ENCODE measurements at regions not wholly inside any gene's neighbourhood (a gene's known extent, or its start where the extent isn't known, plus 50 kb on each side); places are given as distances from the start of the nearest gene placed in this dataset.

DNA sequence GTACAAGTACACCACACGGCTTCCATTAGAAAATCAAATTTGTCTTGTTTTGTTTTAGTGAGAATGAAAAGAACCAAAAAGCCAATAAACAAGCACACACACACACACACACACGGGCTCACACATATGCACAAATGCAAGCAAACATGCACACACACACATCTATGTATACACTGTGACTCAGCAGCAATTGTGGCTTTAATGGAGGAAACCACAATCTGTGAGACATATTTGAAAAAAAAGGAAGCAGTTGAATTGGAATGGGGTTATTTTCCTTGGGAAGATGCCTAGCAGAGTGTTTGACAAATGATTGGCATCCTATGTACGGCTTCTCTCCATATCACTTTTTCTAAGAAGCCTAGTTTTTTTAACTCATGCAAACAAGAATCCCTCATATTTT, 201.1 kb upstream of the ARRDC4 start:
- no peak overlapping the region for H3K4me3 ChIP-seq (ENCODE audit: low read depth, low read length, poor library complexity, severe bottlenecking)
- intact Hi-C loops (cut with micrococcal nuclease; ENCODE audit: unreplicated experiment), result no loop called here
- no peaks in the 10 kb centered on the region for H3K9me2 ChIP-seq (ENCODE audit: insufficient read depth, low read length)
- no peak overlapping the region for H3K27ac ChIP-seq (ENCODE audit: low read depth, low read length, poor library complexity, severe bottlenecking)
- no peaks in the 10 kb centered on the region for H3K36me3 ChIP-seq (ENCODE audit: insufficient read depth, low read length)
- no peak for DNase-seq (ENCODE audit: low spot score)
- ChIA-PET CTCF (ENCODE audit: unreplicated experiment) (no interaction called here), POLR2A (no interaction called here)
- TF ChIP-seq, protein P1, sequence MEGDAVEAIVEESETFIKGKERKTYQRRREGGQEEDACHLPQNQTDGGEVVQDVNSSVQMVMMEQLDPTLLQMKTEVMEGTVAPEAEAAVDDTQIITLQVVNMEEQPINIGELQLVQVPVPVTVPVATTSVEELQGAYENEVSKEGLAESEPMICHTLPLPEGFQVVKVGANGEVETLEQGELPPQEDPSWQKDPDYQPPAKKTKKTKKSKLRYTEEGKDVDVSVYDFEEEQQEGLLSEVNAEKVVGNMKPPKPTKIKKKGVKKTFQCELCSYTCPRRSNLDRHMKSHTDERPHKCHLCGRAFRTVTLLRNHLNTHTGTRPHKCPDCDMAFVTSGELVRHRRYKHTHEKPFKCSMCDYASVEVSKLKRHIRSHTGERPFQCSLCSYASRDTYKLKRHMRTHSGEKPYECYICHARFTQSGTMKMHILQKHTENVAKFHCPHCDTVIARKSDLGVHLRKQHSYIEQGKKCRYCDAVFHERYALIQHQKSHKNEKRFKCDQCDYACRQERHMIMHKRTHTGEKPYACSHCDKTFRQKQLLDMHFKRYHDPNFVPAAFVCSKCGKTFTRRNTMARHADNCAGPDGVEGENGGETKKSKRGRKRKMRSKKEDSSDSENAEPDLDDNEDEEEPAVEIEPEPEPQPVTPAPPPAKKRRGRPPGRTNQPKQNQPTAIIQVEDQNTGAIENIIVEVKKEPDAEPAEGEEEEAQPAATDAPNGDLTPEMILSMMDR (conservative IDR thresholded peaks at IDR 0.05; ENCODE audit: low read length), result no peak
- no peak for TF ChIP-seq EZH2phosphoT487 (IDR thresholded peaks at IDR 0.05; ENCODE audit: borderline replicate concordance, low read depth, low read length)
- H3K9me3 ChIP-seq (ENCODE audit: low read length), result no peaks in the 10 kb centered on the region
- BruUV-seq (replicated peaks), result no TSS peak
- H3K79me2 ChIP-seq (ENCODE audit: insufficient read depth, low read depth, low read length), result no peaks in the 10 kb centered on the region
- no peak overlapping the region for H2AFZ ChIP-seq (ENCODE audit: low read length)
- no peaks in the 10 kb centered on the region for H4K20me1 ChIP-seq (ENCODE audit: insufficient read depth, low read length)
- no peak overlapping the region for H3K4me2 ChIP-seq (ENCODE audit: low read length)
- no peaks in the 10 kb centered on the region for H3K4me1 ChIP-seq (ENCODE audit: insufficient read depth, low read length, poor library complexity, severe bottlenecking)

DNA sequence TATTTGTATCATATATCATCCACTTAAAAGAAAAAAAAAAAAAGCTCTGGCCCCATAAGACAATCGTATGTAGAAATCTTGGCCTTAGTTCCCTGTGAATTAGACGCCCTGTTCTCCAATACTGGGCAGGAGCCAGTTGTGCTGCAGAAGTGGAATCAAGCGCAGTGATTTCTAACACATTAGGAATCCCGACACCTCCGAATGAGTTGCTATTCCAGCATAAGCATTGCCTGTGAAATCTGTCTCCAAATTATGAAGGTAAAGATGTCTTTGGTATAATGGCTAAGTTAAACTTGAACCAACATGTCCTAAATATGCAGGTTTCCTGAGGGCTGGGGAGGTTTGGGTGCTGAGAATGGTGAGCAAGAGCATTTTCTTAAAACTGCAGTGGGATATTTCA, 199.4 kb upstream of the ARRDC4 start:
- no TSS peak for BruUV-seq (replicated peaks)
- H3K4me3 ChIP-seq (ENCODE audit: low read depth, low read length, poor library complexity, severe bottlenecking), result no peak overlapping the region
- CTCF ChIA-PET (ENCODE audit: unreplicated experiment), result no interaction called here
- no peak overlapping the region for H3K27ac ChIP-seq (ENCODE audit: low read depth, low read length, poor library complexity, severe bottlenecking)
- no peak for DNase-seq (ENCODE audit: low spot score)
- no peaks in the 10 kb centered on the region for H3K79me2 ChIP-seq (ENCODE audit: insufficient read depth, low read depth, low read length)
- no peaks in the 10 kb centered on the region for H3K9me3 ChIP-seq (ENCODE audit: low read length)
- H3K4me2 ChIP-seq (ENCODE audit: low read length), result no peak overlapping the region
- no peaks in the 10 kb centered on the region for H3K36me3 ChIP-seq (ENCODE audit: insufficient read depth, low read length)
- TF ChIP-seq, protein P1 (conservative IDR thresholded peaks at IDR 0.05; ENCODE audit: low read length), result no peak
- TF ChIP-seq EZH2phosphoT487 (IDR thresholded peaks at IDR 0.05; ENCODE audit: borderline replicate concordance, low read depth, low read length), result no peak
- H3K4me1 ChIP-seq (ENCODE audit: insufficient read depth, low read length, poor library complexity, severe bottlenecking), result no peaks in the 10 kb centered on the region
- POLR2A ChIA-PET, result no interaction called here
- intact Hi-C loops (cut with micrococcal nuclease; ENCODE audit: unreplicated experiment), result no loop called here
- H2AFZ ChIP-seq (ENCODE audit: low read length), result no peak overlapping the region
- H3K9me2 ChIP-seq (ENCODE audit: insufficient read depth, low read length), result no peaks in the 10 kb centered on the region
- no peaks in the 10 kb centered on the region for H4K20me1 ChIP-seq (ENCODE audit: insufficient read depth, low read length)

DNA sequence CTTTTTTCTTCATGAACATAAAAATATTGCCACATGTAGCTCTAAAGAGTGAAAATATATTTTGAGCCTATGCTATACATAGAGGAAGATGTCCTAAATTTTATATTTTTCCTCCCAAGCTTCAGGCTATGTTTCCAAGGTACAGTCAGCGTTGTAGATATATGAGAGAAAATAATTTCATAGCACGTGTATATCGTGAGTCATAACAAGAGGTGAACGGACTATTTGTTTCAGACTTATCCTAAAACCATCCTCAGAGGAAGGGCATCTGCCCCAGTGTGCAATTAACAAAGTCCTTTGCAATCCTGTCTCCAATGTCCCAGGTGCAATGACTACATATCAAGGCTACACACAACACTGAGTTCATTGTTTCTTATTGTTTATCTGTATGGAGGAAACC, 177.3 kb upstream of the ARRDC4 start:
- no peak overlapping the region for H3K27ac ChIP-seq (ENCODE audit: low read depth, low read length, poor library complexity, severe bottlenecking)
- intact Hi-C loops (cut with micrococcal nuclease; ENCODE audit: unreplicated experiment), result no loop called here
- no peak for TF ChIP-seq EZH2phosphoT487 (IDR thresholded peaks at IDR 0.05; ENCODE audit: borderline replicate concordance, low read depth, low read length)
- TF ChIP-seq, protein P1 (conservative IDR thresholded peaks at IDR 0.05; ENCODE audit: low read length), result no peak

More for the DNA sequence above, 177.3 kb upstream of the ARRDC4 start:
- ChIA-PET POLR2A (no interaction called here), CTCF (ENCODE audit: unreplicated experiment) (no interaction called here)
- no peak overlapping the region for H3K4me3 ChIP-seq (ENCODE audit: low read depth, low read length, poor library complexity, severe bottlenecking)
- H3K9me2 ChIP-seq (ENCODE audit: insufficient read depth, low read length), result no peaks in the 10 kb centered on the region
- H3K36me3 ChIP-seq (ENCODE audit: insufficient read depth, low read length), result no peaks in the 10 kb centered on the region
- H4K20me1 ChIP-seq (ENCODE audit: insufficient read depth, low read length), result no peaks in the 10 kb centered on the region
- no peak for DNase-seq (ENCODE audit: low spot score)
- BruUV-seq (replicated peaks), result no TSS peak
- no peaks in the 10 kb centered on the region for H3K9me3 ChIP-seq (ENCODE audit: low read length)
- H2AFZ ChIP-seq (ENCODE audit: low read length), result no peak overlapping the region
- no peak overlapping the region for H3K4me2 ChIP-seq (ENCODE audit: low read length)
- no peaks in the 10 kb centered on the region for H3K4me1 ChIP-seq (ENCODE audit: insufficient read depth, low read length, poor library complexity, severe bottlenecking)
- H3K79me2 ChIP-seq (ENCODE audit: insufficient read depth, low read depth, low read length), result no peaks in the 10 kb centered on the region
